ENCODE measurements at regions not wholly inside any gene's neighbourhood (a gene's known extent, or its start where the extent isn't known, plus 50 kb on each side); places are given as distances from the start of the nearest gene placed in this dataset.

- no peak for TF ChIP-seq CHD7 (IDR thresholded peaks at IDR 0.05; ENCODE audit: insufficient replicate concordance, low read length)
- TF ChIP-seq TAF7 (optimal IDR thresholded peaks at IDR 0.05; ENCODE audit: borderline replicate concordance, low read depth, low read length), result no peak
- TF ChIP-seq HDAC6 (IDR thresholded peaks at IDR 0.05; ENCODE audit: low read depth, low read length), result no peak
- no peak for TF ChIP-seq GTF2F1 (IDR thresholded peaks at IDR 0.05; ENCODE audit: borderline replicate concordance, low read depth, low read length)
- TF ChIP-seq SP4 (IDR thresholded peaks at IDR 0.05; ENCODE audit: low read length), result no peak
- no peak for TF ChIP-seq BRCA1 (IDR thresholded peaks at IDR 0.05; ENCODE audit: low read depth, low read length)
- no peak for TF ChIP-seq CHD1 (IDR thresholded peaks at IDR 0.05; ENCODE audit: low read depth, low read length)
- TF ChIP-seq RNF2 (IDR thresholded peaks at IDR 0.05; ENCODE audit: borderline replicate concordance, low read depth, low read length, missing control alignments, poor library complexity, severe bottlenecking), result no peak
- no peak for TF ChIP-seq RAD21 (IDR thresholded peaks at IDR 0.05 in 1 of 2, conservative IDR thresholded peaks at IDR 0.05 in 1 of 2; ENCODE audit: low read depth in 2 of 2, low read length in 2 of 2)
Observed at GRCh38 chr6:144423167-144423566, 138.0 kb downstream of the UTRN start (continued).

Data from H1 (cell line).